GM12892 (cell line): ENCODE measurements at regions not wholly inside any gene's neighbourhood (a gene's known extent, or its start where the extent isn't known, plus 50 kb on each side); places are given as distances from the start of the nearest gene placed in this dataset.

ENCODE experiments used
- POLR2AphosphoS5 ChIP-seq: IDR thresholded peaks from 2 replicates; pipeline ENCODE4 v1.6.1; 2011; ENCODE audit warnings: low read depth, low read length, control low read depth
- TAF1 ChIP-seq: IDR thresholded peaks from 2 replicates; pipeline ENCODE4 v1.6.1; 2011; ENCODE audit warnings: low read depth, mild to moderate bottlenecking, control low read depth, low read length, borderline replicate concordance

DNA sequence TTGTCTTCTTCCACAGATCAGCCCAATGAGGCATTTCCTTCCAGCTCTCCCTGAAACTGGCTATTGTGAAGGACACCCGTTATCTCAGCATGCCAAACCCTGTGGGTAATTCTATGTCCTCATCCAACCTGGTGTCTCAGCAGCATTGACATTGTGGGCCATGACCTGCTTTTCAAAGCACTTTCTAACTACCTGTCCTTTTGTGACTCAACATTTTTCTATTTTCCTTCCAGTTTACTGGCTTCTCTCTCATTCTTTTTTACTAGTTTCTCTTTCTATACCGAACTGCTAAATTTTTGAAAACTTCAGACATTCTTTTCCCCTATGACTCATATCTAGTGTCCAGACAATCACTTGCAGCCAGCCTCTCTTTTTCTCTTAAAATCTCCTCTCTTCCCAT is 136.4 kb upstream of the HTR2A start:
- TF ChIP-seq TAF1, result no peak
- no peak for TF ChIP-seq POLR2AphosphoS5
